DND-41 (cell line): ENCODE measurements at regions not wholly inside any gene's neighbourhood (a gene's known extent, or its start where the extent isn't known, plus 50 kb on each side); places are given as distances from the start of the nearest gene placed in this dataset.

Experiments
- EZH2 ChIP-seq: IDR thresholded peaks from 3 replicates; pipeline ENCODE4 v1.6.1; 2012; ENCODE audit warnings: borderline replicate concordance, low read depth, mild to moderate bottlenecking, moderate library complexity, low read length, inconsistent platforms; ENCODE audit not compliant: severe bottlenecking
- TF ChIP-seq, protein P1 (sequence below): IDR thresholded peaks from 2 replicates; pipeline ENCODE4 v1.5.1; 2012; ENCODE audit warnings: borderline replicate concordance, low read length, moderate library complexity, mild to moderate bottlenecking; ENCODE audit not compliant: poor library complexity, severe bottlenecking; ENCODE audit errors: extremely low read depth

DNA sequence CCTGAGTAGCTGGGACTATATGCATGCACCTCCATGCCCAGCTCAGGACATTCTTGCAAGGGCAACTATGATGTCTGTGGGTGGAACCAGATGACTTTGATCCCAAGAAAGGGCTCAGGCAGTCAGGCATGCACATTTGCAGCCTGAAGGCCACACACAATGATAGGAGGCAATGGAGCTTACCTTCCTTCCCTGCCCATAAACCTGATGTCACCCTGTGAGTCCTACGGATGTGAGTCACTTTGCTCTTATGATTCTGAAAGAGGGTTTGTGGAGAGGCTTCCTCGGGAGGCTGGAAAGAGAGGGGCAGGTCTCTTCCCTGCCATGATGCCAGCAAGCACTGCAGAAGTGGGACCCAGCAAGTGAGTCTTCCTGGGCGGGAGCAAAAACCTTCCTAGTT lies 202.4 kb downstream of the LY86 start:
- TF ChIP-seq, protein P1, sequence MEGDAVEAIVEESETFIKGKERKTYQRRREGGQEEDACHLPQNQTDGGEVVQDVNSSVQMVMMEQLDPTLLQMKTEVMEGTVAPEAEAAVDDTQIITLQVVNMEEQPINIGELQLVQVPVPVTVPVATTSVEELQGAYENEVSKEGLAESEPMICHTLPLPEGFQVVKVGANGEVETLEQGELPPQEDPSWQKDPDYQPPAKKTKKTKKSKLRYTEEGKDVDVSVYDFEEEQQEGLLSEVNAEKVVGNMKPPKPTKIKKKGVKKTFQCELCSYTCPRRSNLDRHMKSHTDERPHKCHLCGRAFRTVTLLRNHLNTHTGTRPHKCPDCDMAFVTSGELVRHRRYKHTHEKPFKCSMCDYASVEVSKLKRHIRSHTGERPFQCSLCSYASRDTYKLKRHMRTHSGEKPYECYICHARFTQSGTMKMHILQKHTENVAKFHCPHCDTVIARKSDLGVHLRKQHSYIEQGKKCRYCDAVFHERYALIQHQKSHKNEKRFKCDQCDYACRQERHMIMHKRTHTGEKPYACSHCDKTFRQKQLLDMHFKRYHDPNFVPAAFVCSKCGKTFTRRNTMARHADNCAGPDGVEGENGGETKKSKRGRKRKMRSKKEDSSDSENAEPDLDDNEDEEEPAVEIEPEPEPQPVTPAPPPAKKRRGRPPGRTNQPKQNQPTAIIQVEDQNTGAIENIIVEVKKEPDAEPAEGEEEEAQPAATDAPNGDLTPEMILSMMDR = no peak
- no peak for TF ChIP-seq EZH2
